ENCODE measurements at regions not wholly inside any gene's neighbourhood (a gene's known extent, or its start where the extent isn't known, plus 50 kb on each side); places are given as distances from the start of the nearest gene placed in this dataset.
A peak's percentile ranks its signal among the peaks of the same experiment; 100 is the strongest.
"Not testable (repeated sequence)": the region's sequence is repeated elsewhere in the genome, so short reads cannot be mapped to it uniquely, and the experiment has no call there.

DNA sequence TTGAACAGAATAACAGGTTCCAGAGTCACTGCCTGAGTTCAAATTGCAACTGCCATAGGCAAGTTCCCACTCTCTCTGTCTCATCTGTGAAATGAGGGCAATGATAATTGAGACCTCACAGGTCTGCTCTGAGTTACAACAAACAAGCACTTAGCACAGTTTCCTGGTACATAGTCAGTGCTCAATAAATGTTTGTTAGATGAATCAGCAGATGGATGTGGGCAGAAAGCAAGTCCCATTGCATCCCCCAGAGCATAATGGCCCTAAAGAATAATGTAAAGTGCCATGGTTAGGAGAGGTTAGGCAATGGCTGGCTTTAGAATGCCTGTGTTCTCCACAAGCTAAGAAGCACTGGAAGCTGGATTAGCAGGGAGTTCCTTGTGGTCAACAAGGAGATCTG, 136.5 kb upstream of the LARP1 start:
- no peak for DNase-seq

DNA sequence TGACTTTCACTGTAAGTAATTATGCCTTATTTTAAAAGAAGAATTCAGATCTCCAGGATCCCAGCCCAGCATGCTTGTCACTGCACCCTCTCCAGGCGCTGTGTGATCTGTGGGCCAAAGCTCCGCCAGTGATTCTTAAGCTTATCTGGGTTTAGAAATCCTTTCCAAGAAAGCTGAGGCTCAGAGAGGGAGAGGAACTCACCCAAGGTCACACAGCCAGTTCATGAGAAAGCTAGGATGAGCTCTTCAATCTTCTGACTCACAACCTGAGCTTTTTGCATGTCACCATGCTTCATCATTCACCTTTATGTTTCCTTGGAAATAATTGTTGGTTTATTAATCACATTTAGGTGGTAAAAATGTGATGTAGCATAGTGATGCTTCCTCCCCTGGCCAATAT, 136.6 kb upstream of the HAND1 start:
- no peak for DNase-seq

DNA sequence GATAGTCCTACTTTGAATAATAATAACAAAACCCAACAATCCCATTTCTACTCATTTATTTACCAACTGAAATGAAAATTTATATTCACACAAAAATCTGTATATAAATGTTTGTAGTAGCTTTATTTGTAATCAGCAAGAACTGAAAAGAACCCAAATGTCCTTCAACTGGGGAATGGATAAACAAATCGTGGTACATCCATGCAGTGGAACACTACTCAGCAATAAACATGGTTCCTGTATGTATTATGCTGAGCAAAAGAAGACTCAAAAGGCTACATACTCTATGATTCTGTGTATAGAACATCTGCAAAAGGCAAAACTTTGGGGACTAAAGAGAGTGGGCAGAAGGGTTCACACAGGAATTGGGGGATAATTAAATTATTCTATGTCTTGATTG, 136.1 kb upstream of the HAND1 start:
- DNase-seq: no peak

DNA sequence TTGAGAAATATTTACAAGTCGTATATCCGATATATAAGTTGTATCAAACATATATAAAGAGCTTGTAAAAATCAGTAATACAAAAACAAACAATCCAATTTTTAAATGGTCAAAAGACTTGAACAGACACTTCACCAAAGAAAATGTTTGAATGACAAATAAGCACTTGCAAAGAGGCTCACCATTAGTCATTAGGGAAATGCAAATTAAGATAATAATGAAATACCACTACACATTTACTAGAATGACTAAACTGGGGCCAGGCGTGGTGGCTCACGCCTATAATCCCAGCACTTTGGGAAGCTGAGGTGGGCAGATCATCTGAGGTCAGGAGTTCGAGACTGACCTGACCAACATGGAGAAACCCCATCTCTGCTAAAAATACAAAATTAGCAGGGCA, 134.6 kb upstream of the HAND1 start:
- DNase-seq: no peak

DNA sequence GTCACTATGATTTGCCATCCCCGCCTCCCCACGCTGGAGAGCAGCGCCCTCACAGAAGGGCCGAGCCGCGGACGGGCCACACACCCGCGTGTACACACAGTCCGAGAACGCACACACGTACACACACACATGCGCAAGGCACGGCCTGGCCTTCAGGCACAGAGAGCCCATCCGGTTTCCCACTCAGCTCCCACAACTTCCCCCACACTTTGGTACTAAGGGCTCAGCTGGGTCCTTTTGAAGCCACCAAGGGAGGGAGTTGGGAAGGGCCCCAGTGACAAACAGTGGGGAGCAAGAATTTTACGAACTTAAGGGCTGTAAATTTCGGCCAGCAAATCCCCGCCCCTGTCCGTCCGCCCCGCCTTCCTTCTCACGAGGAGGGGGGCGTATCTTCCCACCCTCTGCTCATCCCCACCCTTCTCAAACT, 133.3 kb upstream of the HAND1 start:
- no peak for DNase-seq

DNA sequence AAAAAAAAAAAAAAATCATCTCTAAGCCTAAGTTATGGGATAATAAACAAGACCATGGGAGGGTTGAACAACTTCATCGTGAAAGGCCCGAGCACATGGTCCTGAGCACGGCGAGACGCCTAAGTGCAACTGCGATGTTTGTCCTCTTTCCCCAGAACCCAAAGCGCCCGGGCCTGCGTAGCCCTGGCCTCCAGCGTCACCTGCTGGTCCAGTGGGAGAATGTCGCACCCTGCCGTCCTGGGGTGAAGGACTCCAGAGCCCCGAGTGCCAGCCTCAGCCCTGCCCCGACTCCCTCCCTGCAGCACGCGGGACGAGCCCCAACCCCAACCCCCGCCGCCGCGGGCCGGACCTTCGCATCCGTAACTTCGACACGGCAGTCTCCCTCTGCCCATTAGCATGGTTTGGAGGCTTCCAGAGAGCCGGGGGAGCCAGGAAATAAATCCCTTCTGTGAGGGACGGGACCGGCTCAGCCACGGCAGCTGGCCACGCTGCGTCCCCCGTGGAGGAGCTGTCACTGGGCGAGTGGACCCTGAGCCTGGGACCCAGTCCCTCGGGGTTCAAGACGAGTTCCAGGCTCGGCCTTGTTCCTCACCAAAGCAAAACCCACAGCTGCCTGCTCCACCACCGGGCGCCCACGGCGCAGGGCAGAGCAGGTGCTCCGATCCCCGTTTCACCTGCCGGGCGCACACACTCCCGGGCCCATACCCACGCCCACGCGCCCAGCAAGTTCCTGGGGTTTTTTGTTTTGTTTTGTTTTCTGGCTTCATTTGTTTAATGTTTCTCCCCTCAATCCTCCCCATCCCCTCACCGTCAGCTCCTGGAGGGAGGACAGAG, 132.5 kb upstream of the HAND1 start:
- peak; percentile 37 for DNase-seq

DNA sequence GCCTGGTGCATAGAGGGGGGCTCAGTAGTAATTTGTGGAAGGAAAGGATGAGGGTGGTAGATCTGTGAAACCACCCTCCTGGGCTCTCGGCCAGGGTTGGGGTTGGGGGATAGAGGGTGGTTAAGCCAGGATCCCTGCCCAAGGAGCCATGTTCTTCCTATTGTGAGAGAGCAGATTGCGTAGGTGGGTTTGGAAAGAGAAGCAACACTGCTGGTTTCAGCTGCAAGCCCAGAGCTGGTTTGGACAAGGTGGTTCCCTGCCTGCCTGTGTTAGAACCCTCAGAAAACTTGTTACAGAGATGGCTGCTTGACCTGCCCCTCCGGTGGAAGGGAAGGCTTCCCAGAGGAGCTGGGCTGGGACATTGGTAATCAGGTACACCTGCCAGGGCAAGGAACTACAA, 131.2 kb upstream of the HAND1 start:
- no peak for DNase-seq

DNA sequence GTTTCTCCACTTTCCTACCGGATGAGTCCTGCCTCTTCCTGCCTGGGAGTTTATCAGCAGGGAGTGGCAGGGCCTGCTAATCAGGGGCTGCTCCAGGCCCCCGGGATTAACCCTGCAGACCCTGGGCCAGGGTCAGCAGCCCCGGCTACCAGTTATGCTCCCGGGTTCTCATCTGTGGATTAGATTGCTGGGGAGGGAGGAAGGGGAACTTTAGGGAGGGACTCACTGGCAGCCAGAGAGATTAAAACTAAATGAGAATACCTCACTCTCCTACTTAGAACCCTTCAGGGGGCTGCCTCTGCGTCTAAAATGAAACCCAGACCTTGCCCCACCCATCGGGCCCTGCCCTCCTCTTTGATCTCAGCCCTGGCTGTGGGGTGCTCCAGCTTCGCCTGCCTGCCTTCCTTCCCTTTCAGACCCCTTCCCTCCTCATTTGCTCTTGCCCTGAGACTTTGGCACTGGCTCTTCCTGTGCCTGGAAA, 130.5 kb upstream of the HAND1 start:
- no peak for DNase-seq

DNA sequence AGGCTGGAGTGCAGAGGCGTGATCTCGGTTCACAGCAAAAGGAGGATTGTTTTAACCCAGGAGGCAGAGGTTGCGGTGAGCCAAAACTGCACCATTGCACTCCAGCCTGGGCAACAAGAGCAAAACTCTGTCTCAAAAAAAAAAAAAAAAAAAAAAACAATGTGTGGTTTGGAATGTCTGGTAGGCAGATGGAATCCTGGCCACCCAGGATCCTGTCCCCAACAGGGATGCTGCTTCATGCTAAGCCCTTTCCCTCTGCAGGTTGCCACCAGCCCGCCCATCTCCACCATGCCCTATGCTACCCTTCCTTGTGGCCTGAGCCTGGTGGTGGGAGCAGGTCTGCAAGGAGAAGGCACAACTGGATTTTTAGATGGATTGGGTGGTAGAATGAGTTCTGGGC, 129.7 kb upstream of the HAND1 start:
- no peak for DNase-seq

DNA sequence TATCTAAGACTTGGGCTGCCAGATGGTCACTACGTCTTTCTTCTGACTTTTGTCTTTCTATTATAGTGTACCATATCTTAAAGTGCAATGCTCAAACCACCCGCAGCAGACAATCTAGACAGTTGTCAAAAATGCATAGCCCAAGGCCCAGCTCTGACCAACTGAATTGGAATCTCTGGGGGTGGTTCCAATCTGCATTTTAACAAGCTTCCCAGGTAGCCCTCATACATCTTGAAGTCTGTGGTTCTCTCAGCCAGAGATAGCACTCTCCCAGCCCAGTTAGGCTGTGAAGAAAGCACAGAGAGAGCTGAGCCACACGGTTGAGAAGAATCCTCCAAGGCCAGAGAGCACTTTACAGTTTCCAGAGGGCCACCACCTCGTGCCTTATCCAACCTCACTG, 128.2 kb upstream of the HAND1 start:
- no peak for DNase-seq

DNA sequence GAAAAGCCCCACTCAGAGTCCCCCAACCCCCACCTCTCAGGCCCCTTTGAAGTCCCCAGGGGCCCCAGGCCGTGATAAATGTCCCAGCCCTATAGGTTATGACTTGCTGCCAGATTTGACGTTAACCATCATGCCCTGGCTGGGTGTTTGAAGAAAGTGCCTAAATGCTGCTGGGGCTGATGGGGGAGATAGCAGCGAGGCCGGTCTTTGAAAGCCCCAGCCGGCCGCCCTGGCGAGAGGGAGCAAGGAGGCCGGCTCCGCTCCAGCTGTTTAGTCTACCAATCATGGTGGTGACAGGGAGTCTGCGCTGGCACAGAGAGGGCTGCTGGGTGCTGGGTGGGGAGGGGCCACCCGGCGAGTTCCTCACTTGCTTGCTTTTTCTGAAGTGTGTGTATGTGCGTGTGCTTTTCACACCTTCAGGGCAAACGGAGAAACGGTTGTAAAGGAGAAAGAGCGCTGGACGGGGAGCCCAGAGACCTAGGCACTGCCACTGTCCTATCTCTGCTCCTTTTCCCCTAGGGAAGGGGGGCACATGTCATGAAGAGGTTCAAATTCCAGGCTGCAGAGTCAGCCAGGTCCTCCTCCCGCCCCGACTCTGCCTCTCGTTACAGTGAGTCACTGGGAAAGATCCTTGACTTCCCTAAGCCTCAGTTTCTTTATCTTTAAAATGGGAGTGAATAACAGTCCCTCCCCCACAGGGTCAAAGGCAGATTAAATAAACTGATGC, 126.1 kb upstream of the HAND1 start:
- no peak for DNase-seq

DNA sequence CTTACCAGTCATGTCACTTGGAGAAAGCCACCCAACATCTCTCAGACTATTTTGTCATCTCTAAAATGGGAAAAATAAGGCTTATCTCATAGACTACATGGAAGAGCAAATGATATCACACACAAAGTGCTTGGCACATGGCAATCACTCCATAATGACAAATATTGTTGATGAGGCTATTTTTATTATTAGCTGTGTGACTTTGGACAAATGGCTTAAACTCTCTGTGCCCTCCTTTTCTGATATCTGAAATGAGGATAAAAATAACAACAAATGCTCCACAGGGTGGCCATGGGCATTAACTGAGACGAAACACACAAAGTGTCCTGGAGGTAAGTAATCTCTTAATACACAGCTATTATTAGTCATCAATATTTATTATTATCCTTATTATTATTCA, 125.5 kb upstream of the HAND1 start:
- no peak for DNase-seq

DNA sequence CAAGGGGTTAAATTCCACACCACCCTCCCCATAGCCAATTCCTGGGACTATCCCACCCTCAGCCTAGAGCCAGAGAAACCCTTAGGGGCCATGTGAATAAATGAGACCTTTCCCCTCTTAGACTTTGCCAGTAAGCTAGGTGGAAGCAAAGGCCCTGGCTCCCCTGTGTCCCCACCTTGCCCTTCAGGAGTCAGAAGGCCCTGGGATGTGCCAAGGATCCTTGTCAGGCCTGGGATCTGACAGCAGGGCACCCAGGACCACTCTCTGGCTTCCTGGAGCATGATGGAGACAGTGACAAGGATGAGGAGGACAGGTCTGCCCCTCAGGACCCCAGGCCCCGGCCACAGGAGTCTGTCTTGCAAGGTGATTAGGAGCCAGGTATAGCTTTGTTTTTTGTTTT, 125.0 kb upstream of the HAND1 start:
- DNase-seq: no peak

DNA sequence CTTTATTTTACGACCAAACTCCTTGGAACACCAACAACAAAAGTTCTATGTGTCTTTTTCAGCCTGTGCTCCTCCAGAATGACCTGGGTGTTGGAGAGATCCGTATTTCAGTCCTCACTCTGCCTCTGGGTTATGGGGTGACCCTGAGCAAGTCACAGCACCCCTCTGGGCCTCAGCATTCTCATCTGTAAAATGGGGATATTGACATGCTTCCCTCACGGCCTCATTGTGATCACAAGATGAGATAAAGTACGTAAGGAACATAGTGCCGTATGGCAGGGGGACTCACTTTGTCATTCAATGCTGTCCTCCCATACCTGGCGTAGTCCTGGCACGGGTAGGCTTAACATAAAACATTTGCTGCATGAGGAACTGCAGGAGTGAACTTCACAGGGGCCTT, 123.0 kb upstream of the HAND1 start:
- no peak for DNase-seq

DNA sequence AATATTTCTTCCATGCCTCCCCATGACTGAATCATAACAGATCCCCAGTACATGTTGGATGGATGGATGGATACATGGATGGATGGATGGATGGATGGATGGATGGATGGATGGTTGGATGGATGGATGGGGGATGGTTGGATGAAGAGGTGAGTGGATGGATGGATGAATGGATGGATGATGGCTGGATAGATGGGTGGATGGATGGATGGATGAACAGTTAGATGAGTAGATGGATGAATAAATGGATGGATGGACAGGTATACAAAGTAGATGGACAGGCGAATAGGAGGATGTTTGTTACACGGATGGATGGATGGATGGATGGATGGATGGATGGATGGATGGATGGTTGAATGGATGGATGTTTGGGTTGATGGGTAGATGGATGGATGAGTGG, 120.0 kb upstream of the HAND1 start:
- no peak for DNase-seq

DNA sequence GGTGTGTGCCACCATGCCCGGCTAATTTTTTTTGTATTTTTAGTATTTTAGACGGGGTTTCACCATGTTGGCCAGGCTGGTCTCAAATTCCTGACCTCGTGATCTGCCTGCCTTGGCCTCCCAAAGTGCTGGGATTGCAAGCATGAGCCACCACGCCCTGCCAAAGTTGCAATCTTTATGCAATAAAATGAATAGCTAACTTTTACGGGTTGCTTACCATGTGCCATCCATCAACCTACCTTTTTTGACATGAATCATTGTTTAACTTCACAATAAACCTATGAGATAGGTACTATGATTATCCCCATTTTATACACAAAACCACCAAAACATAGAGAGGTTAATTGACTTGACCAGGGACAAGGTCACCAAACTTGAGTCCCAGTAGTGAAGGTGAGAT, 118.8 kb upstream of the HAND1 start:
- not testable (repeated sequence) for DNase-seq

DNA sequence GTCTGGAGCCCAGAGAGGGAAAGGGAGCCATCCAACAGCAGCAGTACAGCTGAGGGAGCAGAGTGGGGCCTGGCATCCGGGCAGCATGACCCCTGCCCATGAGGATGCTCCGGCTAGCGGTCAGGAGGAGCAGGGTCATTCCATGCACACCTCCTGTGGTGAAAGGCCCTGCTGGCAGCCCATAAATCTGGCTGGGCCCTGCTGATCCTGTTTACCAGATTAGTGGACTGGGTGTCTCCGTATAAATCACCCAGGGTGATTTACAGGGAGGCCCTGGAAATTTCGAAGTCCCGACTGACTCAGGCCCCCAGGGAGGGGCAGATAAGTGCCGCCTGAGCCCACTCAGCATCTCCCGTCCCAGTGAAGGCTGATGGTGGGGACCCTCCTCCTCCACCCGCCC, 117.6 kb upstream of the HAND1 start:
- no peak for DNase-seq

DNA sequence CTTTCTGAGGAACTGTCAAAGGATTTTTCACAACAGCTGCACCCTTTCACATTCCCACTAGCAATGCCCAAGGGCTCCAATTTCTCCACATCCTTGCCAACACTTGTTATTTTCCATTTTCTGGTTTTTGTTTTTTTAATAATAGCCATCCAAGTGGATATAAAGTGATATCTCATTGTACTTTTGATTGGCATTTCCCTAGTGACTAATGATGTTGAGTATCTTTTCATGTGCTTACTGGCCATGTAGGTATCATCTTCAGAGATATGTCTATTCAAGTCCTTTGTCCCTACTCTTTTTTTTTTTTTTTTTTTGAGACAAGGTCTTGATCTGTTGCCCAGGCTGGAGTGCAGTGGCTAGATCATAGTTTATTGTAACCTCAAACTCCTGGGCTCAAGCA, 115.8 kb upstream of the HAND1 start:
- DNase-seq: no peak

DNA sequence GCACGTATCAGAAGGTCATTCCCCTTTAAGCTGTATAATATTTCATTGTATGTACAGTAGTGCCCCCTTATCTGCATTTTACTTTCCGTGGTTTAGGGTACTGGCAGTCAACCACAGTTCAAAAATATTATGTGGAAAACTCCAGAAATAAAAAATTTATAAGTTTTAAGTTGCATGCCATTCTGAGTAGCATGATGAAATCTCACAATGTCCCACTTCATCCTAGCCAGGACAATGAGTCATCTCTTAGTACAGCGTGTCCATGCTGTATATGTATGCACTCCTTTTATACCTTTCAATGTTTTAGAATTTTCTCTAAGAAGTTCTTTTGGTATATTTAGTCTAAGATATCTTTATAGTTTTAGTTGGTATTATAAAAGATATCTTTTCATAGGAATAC, 115.0 kb upstream of the HAND1 start:
- DNase-seq: no peak

DNA sequence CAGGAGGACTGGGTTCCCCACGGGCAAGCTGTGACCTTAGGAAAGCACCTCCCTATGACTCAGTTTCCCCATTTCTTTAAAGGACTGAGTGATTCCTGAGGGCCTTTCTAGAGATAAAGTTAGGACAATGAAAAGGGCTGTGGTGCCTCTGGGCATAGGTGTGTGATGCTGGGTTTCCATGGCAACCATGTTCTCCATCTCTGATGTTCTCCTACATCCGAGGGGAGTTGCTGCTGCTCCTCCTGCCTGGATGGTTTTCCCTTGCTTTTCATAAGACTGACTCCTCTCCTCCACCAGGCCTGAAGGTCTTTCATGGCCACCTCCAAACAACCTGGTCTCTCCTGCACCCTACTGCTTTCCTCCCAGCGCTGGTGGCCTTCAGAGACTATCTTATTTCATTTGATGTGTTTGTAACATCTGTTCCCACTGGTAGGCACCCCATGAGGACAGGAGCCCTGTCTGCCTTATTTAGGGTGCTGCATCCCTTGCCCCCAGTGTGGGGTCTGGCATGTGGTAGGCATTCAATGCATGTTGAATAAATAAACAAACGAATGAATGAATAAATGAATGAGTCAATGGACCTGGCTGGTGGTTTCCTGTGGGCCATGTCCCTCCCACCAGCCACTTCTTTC, 112.2 kb upstream of the HAND1 start:
- DNase-seq: no peak

DNA sequence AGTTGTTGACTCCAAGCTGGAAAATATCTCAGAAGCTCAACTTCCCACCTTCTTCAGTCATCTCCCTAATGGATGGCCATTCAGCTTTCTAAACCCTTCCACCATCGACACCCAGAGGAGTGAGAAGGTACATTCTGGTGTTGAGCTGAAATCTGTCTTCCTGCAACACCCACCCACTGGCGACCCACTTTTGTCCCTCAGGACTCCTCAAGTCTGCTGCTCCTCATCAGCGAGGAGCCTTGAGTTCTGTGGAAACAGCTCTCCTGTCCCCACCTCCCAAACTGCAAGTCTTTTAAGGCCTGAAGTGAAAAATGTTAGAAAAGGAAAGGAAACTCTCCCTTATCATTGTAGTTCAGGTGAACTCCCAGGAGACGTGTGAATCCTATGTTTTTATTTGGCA, 111.5 kb upstream of the HAND1 start:
- no peak for DNase-seq

DNA sequence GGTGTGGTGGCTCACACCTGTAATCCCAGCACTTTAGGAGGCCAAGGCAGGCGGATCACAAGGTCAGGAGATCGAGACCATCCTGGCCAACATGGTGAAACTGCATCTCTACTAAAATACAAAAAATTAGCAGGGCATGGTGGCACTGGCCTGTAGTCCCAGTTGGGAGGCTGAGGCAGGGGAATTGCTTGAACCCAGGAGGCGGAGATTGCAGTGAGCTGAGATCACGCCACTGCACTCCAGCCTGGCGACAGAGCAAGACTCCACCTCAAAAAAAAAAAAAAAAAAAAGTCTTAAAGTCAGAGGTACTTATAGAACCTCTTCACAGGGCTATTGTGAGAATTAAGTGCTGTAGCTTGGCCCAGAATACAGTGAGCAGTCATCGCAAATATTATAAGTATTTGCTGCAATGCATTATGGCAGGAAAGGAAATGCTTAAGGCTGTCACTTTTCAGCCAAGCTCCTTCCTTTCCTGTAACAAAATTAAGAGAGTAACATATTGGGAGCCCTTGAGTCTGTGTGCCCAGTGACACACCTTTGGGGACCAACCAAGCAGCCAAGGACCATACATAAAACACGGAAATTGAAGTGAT, 110.9 kb upstream of the HAND1 start:
- not testable (repeated sequence) for DNase-seq

DNA sequence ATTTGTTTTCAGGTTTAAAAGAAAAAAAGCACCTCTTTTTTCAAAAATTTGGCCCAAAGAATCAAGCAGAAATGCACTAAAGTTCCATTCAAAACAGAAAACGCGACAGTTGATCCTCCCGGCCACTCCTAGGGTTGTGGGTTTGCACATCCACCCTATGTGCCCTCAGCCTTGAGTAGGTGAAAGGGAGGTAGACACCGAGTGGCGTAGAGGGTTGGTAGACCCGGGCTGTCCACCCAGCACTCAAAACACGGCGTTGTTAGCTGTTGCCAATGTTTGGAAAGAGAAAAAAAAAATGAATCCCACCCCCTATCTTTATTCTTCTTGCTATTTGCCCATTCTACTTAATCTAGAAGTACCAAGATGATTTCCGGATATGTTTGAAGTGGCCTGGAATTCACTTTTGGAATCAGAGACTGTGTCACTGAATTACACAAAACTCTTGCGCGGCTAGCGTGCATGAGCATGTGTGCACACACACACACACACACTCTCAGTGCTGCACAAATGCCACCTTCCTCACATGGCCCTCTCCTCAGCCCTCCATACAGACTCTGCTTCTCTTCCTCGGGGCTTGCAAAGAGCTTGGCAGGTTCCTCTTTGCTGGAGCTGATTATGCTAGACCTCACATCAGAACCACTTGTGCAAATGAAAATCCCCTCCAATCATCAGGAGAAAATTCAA, 110.2 kb upstream of the HAND1 start:
- no peak for DNase-seq

Measured in NCI-H1694 (cell line).